Natural killer cell treated with Interleukin-12 subunit alpha and Interleukin-12 subunit beta and Interleukin-15 and Interleukin-18, amount 100 ng/mL, for 72 hours (primary cell): ENCODE measurements at regions not wholly inside any gene's neighbourhood (a gene's known extent, or its start where the extent isn't known, plus 50 kb on each side); places are given as distances from the start of the nearest gene placed in this dataset.

Experiments
- ATAC-seq, 2 donors: fragments of 150-1000 bp; cut with Tn5 transposase in 1 of 2; sonication (Bioruptor Pico), chemical (Tn5 transposase) in 1 of 2; 2 replicates each; pipeline ENCODE4 v1.10.0; 2021
- DNase-seq: peaks from one replicate; pipeline ENCODE4 v3.0.0; 2022; ENCODE audit warnings: low spot score
- H3K27ac Mint-ChIP-seq, 2 donors: 1 replicate in 1 of 2; 2 replicates in 1 of 2; pipeline ENCODE4 v1.8.0; 2022; ENCODE audit warnings: mixed read lengths in 2 of 2, mild to moderate bottlenecking in 1 of 2, moderate library complexity in 1 of 2
- H3K27me3 Mint-ChIP-seq, 2 donors: 1 replicate in 1 of 2; 2 replicates in 1 of 2; pipeline ENCODE4 v1.8.0; 2022; ENCODE audit warnings: mixed read lengths in 2 of 2
- H3K36me3 Mint-ChIP-seq: one replicate; pipeline ENCODE4 v1.8.0; 2022; ENCODE audit warnings: mixed read lengths
- H3K4me1 Mint-ChIP-seq, 2 donors: 1 replicate in 1 of 2; 2 replicates in 1 of 2; pipeline ENCODE4 v1.8.0; 2022; ENCODE audit warnings: low read depth in 2 of 2, mixed read lengths in 2 of 2, mild to moderate bottlenecking in 1 of 2
- H3K4me3 Mint-ChIP-seq: one replicate; pipeline ENCODE4 v1.8.0; 2022; ENCODE audit warnings: mixed read lengths
- H3K9me3 Mint-ChIP-seq: 2 replicates; pipeline ENCODE4 v1.8.0; 2022; ENCODE audit warnings: mixed read lengths

GRCh38 chr2:49288902-49289700, 134.8 kb upstream of the FSHR start:
- Mint-ChIP-seq H3K4me1 (no peaks in the 10 kb centered on the region), H3K4me3 (no peak overlapping the region), H3K9me3 (peaks cover 26% of the 10 kb centered on the region), H3K36me3 (peaks cover 5% of the 10 kb centered on the region), H3K27me3 (no peaks in the 10 kb centered on the region), H3K27ac (no peak overlapping the region)
- ATAC-seq (no peak), DNase-seq (no peak)

- no peak for DNase-seq
- Mint-ChIP-seq H3K36me3 (peaks cover 5% of the 10 kb centered on the region), H3K4me1 (no peaks in the 10 kb centered on the region), H3K27me3 (no peaks in the 10 kb centered on the region), H3K27ac (no peak overlapping the region), H3K4me3 (no peak overlapping the region), H3K9me3 (peaks cover 24% of the 10 kb centered on the region)
- ATAC-seq = no peak
These were observed 133.9 kb upstream of the FSHR start for GRCh38 chr2:49288113-49288705.

DNA sequence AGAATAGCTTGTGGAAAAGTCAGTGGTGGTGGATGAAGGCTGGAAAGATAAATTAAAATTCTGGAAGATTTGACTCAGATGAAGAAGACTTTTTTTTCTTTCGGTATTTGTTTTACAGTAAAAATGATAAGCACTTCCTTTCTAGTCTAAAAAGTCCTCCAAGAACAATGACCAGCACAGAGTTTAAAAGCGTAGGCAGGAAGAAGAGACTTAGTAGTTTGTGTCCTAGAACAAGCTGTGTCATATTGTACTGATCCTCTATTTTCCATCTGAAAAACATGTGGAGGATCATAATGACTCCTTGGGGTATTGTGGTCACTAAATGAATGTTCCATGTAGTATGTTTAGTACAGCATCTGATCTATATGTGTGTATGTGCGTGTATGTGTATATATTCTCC, 132.4 kb upstream of the FSHR start:
- DNase-seq (no peak), ATAC-seq (no peak)
- no peak overlapping the region for H3K27ac Mint-ChIP-seq
- H3K4me1 Mint-ChIP-seq = no peaks in the 10 kb centered on the region
- H3K36me3 Mint-ChIP-seq = no peaks in the 10 kb centered on the region
- H3K4me3 Mint-ChIP-seq = no peak overlapping the region
- no peaks in the 10 kb centered on the region for H3K27me3 Mint-ChIP-seq
- peaks cover 20% of the 10 kb centered on the region for H3K9me3 Mint-ChIP-seq

- Mint-ChIP-seq H3K36me3 (no peaks in the 10 kb centered on the region), H3K27ac (no peak overlapping the region), H3K4me1 (no peaks in the 10 kb centered on the region), H3K27me3 (no peaks in the 10 kb centered on the region), H3K9me3 (peaks cover 19% of the 10 kb centered on the region), H3K4me3 (no peak overlapping the region)
- DNase-seq = no peak
- ATAC-seq = no peak
These were observed 131.7 kb upstream of the FSHR start for GRCh38 chr2:49286045-49286444.

- no peaks in the 10 kb centered on the region for H3K4me1 Mint-ChIP-seq
- H3K27me3 Mint-ChIP-seq = no peaks in the 10 kb centered on the region
- peaks cover 19% of the 10 kb centered on the region for H3K9me3 Mint-ChIP-seq
- ATAC-seq = no peak
- H3K36me3 Mint-ChIP-seq = no peaks in the 10 kb centered on the region
- no peak overlapping the region for H3K27ac Mint-ChIP-seq
- DNase-seq = no peak
- H3K4me3 Mint-ChIP-seq = no peak overlapping the region
These were observed 124.2 kb upstream of the FSHR start for GRCh38 chr2:49278561-49278960.

GRCh38 chr2:49278141-49278540, 123.8 kb upstream of the FSHR start:
- peaks cover 22% of the 10 kb centered on the region for H3K9me3 Mint-ChIP-seq
- H3K27me3 Mint-ChIP-seq = no peaks in the 10 kb centered on the region
- H3K36me3 Mint-ChIP-seq = no peaks in the 10 kb centered on the region
- DNase-seq (no peak), ATAC-seq (no peak)
- H3K4me1 Mint-ChIP-seq = no peaks in the 10 kb centered on the region
- H3K4me3 Mint-ChIP-seq = no peak overlapping the region
- H3K27ac Mint-ChIP-seq = no peak overlapping the region

DNA sequence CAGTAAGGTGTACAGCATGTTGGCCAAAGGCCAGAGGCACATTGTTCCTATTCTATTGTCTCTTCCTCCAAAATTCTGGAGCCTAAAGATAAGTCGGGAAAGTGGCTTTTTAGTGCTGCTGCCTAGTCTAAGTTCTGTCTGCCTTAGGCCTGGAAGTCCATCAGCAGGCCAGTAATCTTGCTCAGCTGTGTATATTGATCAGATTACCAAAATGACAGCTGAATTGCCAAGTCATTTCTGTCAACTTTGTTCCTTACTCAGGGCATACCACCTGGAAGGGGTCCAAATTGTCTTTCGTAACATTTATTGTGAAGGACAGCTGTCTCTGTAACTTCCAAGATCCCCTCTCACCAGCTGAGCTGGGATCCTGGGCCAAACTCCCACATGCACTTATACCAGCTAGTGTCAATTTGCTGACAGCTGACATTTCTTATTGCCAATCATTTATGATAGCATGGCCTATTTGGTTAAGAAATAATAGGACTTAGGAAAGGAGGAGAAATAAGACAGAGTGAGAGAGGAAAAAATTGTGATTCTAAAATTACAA, 116.8 kb upstream of the FSHR start:
- peaks cover 13% of the 10 kb centered on the region for H3K9me3 Mint-ChIP-seq
- no peak overlapping the region for H3K4me3 Mint-ChIP-seq
- DNase-seq (no peak), ATAC-seq (no peak)
- no peak overlapping the region for H3K27ac Mint-ChIP-seq
- no peaks in the 10 kb centered on the region for H3K27me3 Mint-ChIP-seq
- H3K36me3 Mint-ChIP-seq = no peaks in the 10 kb centered on the region
- H3K4me1 Mint-ChIP-seq = no peaks in the 10 kb centered on the region

DNA sequence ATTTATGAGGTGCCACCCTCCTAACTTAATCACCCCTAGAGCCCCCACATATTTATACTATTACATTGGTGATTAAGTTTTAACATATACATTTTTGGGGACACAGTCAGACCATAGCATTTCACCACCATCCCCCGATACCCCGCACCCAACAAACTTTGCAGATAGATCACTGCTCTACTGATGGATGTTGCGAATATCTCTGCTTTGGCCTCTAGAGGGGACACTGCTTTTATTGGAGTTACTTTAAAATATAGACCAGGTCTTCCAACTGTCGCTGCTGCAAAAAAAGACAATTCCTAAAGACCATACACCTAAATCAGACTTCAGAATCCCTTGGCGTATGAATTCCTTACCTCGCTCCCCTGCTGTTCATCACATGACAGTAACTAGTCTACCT, 115.8 kb upstream of the FSHR start:
- DNase-seq (no peak), ATAC-seq (no peak)
- no peaks in the 10 kb centered on the region for H3K4me1 Mint-ChIP-seq
- H3K9me3 Mint-ChIP-seq = peaks cover 13% of the 10 kb centered on the region
- no peaks in the 10 kb centered on the region for H3K27me3 Mint-ChIP-seq
- no peak overlapping the region for H3K4me3 Mint-ChIP-seq
- no peak overlapping the region for H3K27ac Mint-ChIP-seq
- H3K36me3 Mint-ChIP-seq = no peaks in the 10 kb centered on the region

- Mint-ChIP-seq H3K36me3 (no peaks in the 10 kb centered on the region), H3K27ac (no peak overlapping the region), H3K9me3 (peaks cover 3% of the 10 kb centered on the region), H3K4me1 (no peaks in the 10 kb centered on the region), H3K27me3 (no peaks in the 10 kb centered on the region), H3K4me3 (no peak overlapping the region)
- ATAC-seq (no peak), DNase-seq (no peak)
These were observed 111.2 kb upstream of the FSHR start for GRCh38 chr2:49265471-49265870.

DNA sequence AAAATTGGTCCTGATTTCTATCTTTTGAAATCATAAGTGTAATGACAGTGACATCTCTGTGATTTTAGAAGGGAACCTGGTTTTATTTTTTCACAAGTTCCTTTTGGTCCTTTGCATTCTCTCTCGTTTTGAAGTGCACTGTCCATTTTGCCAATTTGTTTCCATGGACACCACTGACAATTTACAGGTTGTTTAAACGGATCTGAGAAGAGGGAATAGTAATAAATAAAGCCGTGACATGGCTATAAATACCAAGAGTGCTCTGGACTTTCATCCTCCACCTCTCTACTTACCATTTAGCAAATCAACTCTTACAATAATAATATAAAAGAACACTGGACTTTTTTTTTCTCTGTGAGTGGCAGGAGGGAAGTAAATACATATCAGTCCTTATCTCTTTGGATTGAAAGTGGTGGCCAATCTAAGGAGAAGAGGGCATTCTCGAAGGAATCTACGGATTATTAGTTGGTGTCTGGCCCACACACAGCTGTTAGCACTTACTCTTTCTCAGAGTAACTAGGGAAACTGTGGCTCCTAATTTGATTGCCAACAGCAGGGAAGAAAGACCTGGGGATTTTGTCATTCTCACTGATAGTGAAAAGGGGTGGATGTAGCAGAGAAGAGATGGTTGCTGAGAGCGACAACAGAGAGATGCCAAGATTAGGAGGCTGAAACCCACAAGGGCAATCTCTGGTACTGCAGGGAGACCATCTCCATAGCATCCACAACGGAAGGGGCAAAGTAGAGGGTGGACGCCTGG, 108.7 kb upstream of the FSHR start:
- peaks cover 11% of the 10 kb centered on the region for H3K9me3 Mint-ChIP-seq

GRCh38 chr2:49261781-49262180, 107.5 kb upstream of the FSHR start:
- H3K27ac Mint-ChIP-seq = no peak overlapping the region
- peaks cover 14% of the 10 kb centered on the region for H3K9me3 Mint-ChIP-seq
- no peak for DNase-seq
- H3K27me3 Mint-ChIP-seq = no peaks in the 10 kb centered on the region
- ATAC-seq = no peak
- no peak overlapping the region for H3K4me3 Mint-ChIP-seq
- no peaks in the 10 kb centered on the region for H3K4me1 Mint-ChIP-seq
- no peaks in the 10 kb centered on the region for H3K36me3 Mint-ChIP-seq

More for the DNA sequence above, 108.7 kb upstream of the FSHR start:
- Mint-ChIP-seq H3K27ac (no peak overlapping the region), H3K4me1 (no peaks in the 10 kb centered on the region), H3K4me3 (no peak overlapping the region), H3K27me3 (no peaks in the 10 kb centered on the region), H3K36me3 (no peaks in the 10 kb centered on the region)
- DNase-seq = no peak
- no peak for ATAC-seq

DNA sequence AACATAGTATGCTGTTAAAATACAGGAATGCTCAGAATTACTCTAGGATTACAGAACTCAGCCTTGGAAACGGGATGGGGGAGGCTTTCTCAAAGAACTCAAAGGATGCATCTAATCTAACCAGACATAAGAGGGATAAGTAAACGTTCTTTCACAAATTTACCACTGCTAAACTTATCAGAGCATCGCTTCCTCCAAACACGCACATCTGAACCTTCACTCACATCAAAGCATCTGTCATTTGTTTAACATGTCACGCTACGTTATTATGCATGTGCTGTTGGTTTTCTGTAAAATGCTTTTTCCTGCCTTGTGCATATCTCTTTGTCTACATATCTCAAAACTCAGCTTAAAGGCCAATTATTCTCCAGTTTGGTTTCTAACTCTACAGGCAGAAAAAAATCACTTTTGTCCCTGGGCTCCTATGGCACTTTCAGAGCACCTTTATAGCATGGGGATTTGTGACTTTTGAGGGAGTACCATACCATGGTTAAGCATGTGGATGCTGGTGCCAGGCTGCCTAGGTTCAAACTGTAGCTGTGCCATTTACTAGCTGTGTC, 106.7 kb upstream of the FSHR start:
- H3K27me3 Mint-ChIP-seq = no peaks in the 10 kb centered on the region
- no peak overlapping the region for H3K4me3 Mint-ChIP-seq
- DNase-seq (no peak), ATAC-seq (no peak)
- no peaks in the 10 kb centered on the region for H3K4me1 Mint-ChIP-seq
- peaks cover 14% of the 10 kb centered on the region for H3K9me3 Mint-ChIP-seq
- no peak overlapping the region for H3K27ac Mint-ChIP-seq
- no peaks in the 10 kb centered on the region for H3K36me3 Mint-ChIP-seq

DNA sequence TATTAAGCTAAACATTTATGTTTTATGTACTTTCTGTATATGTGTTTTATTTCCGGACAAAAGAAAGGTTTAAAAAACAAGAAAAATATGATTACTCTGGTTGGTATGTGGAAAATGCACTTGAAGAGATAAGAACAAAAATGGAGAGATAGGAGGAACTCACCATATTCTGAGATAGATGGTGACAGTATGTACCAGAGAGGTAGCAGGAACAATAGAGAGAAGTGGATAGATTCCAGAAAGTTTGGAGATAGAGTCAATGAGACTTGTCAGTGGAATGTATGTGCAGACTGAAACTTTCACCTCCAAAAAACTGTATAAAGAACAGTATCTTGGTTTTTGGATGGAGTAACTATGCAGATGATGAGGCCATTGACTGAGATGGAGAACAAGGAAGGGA, 105.6 kb upstream of the FSHR start:
- no peak overlapping the region for H3K27ac Mint-ChIP-seq
- H3K27me3 Mint-ChIP-seq = no peaks in the 10 kb centered on the region
- no peaks in the 10 kb centered on the region for H3K4me1 Mint-ChIP-seq
- DNase-seq (no peak), ATAC-seq (no peak)
- H3K9me3 Mint-ChIP-seq = peaks cover 14% of the 10 kb centered on the region
- H3K4me3 Mint-ChIP-seq = no peak overlapping the region
- no peaks in the 10 kb centered on the region for H3K36me3 Mint-ChIP-seq
